Fibroblast of peridontal ligament (primary cell): ENCODE measurements at regions not wholly inside any gene's neighbourhood (a gene's known extent, or its start where the extent isn't known, plus 50 kb on each side); places are given as distances from the start of the nearest gene placed in this dataset.
"Not testable (repeated sequence)": the region's sequence is repeated elsewhere in the genome, so short reads cannot be mapped to it uniquely, and the experiment has no call there.

Experiments
- DNase-seq: peaks from one replicate; pipeline ENCODE4 v3.0.0-alpha.2; 2010; ENCODE audit errors: extremely low read depth

DNA sequence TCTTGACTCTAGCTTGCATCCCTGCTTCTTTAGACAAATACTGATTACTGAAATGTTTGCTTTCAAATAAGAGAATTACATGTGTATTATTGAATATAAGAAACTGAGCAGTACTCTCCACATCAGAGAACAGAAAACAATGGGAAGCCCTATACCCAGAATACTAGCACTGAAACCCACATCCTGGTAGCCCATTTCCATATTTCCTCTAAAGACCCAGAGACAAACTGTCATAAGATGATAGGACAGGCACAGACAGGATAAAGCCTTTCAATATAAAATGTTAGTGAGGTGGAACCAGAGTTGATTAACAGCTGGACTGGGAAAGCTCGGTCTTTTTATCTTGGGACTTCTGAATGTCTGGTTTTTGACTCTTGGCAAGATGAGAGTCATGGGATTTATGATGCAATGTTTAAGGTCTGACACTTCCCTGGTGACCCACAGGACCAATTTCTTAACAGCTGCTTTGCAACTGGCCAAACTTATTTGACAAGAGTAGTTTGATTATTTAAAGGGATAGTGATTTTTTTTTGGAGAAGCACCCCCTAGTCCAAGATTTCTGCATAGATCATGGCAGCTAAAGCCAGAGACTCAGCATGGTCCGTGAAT is 166.9 kb upstream of the ATXN7L3B start:
- DNase-seq: no peak

DNA sequence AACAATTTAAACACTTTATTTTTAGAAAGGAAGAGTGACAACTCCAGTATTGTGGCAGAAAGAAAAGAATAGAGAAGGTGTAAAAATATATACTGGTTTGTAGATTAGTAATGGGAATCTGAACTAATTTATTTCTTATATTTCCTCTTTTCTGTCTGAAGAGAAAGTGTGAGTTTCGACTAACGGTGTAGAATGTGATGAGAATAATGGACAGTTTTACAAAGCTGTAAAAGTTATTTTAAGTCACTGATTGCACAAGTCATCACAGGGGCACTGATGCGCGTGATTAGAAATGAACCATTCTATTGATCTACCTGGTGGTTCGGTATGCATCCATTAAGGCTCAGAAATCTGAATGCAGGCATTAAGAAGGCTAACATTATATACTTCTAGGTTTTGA is 158.5 kb upstream of the ATXN7L3B start:
- no peak for DNase-seq

DNA sequence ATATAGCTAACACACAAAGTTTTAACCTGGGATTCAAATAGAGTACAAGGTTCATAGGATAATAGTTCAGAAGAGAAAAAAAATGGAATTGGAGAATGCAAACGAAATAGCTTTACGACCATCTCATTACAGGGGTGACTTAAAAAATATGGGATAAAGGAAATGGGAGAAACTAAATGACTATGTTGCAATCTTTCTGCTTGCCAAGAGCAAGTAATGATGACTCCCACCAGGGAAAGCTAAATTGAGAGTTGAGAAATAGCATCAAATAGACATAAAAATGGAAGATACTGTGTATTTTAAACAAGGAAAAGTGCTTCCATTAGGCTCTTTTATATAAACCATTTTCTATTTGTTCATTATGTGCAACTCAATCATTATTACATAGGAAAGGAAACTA is 155.7 kb upstream of the ATXN7L3B start:
- no peak for DNase-seq

DNA sequence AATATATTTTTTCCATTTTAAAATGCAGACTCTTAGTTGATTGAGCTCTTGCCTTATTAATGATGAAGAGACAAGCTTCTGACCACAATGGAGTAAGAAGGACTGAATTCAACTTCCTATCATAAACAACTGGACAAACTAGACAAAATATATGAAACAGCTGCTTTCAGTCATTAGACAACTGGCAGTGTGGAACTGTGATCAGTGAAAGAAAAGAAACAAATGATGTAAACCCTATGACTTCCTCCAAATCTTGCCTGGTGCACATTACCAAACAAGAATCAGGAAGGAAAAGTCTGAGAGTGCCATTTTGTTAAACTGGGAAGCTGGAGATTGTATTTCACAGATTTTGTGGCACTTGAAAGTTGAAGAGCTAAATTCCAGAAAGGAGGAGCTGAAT is 154.7 kb upstream of the ATXN7L3B start:
- DNase-seq: no peak

DNA sequence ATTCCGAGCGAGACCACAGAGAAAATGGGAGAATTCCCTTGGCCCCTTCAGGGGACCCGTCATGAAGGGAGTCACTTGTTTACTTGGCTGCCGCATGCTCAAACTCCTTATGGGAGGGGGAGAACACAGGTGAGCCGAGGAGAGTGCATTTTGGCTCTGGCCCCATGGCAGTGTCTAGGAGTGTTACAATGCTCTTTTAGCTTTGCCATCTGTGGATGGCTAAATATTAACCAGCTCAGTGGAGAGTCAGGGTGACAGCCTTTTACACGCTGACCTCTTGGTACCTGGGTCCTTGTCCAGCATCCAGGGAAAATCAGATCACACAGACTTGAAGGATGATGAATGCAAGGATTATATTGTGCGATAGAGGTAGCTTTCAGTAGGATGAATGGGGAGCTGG is 146.4 kb upstream of the ATXN7L3B start:
- DNase-seq: no peak

DNA sequence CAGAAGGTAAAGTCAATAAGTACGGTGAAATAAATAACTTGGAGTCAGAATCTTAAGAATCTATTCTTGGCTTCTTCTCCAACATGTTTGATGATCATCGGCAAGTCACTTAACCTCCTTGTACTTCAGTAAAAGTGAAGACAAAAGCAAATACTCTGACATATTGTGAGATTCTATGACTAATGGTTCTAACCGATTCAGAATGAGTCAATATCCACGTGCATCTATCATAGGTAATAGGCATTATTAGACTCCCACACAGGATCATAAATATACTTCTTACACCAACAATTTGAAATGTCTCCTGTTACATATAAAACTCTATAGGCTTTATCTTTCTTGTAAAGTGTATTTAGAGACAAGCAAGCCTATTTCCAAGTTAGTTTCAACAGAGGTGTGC is 144.4 kb upstream of the ATXN7L3B start:
- no peak for DNase-seq

DNA sequence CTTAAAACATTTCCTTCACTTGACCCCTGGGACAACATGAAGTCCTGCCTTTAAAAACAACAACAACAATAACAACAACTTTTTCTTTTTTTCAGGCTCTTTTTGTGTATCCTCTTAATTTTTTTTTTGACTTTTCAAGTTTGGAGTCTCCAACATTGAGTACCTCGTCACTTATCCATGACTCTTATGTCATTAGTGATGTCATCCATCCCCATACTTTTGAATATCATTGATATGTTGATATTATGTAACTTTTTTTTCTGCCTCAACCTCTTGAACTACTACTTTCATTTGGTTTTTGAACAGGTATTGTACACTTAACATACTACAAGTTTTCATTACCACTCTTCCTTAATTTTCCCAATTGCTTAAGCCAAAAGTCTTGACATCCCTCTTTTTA is 143.0 kb upstream of the ATXN7L3B start:
- DNase-seq: no peak

DNA sequence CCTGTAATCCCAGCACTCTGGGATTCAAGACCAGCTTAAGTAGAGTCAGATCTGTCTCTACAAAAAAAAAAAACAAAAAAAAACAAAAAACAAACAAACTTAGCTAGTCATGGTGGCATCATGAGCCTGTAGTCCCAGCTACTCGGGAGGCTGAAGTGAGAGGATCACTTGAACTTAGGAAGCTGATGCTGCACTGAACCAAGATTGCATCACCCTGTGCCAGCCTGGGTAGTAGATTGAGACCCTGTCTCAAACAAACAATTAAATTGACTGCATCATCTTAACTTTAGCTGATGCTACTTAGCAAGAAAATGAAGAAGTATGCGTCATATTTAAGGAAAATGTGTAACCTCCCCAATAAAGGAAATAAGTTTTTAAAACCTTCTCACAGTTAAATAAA is 136.6 kb upstream of the ATXN7L3B start:
- no peak for DNase-seq

DNA sequence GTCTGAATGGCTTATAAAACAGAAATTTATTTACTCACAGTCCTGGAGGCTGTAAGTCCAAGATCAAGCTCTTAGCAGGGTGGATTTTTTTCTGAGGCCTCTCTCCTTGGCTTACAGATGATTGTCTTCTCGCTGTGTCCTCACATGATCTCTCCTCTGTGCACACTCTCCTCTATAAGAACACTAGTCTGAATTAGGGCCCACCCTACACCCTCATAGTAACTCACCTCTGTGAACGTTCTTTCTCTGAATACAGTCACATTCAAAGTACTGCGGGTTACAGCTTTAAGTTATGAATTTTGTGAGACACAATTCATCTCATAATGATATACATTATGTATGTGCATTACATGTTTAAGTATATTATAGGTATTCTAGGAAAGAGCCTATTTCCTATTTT is 135.7 kb upstream of the ATXN7L3B start:
- no peak for DNase-seq

DNA sequence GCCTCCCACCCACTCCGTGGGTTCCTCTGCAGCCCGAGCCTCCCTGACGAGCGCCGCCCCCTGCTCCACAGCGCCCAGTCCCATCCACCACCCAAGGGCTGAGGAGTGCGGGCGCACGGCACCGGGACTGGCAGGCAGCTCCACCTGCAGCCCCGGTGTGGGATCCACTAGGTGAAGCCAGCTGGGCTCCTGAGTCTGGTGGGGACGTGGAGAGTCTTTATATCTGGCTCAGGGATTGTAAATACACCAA is 134.5 kb upstream of the ATXN7L3B start:
- not testable (repeated sequence) for DNase-seq

DNA sequence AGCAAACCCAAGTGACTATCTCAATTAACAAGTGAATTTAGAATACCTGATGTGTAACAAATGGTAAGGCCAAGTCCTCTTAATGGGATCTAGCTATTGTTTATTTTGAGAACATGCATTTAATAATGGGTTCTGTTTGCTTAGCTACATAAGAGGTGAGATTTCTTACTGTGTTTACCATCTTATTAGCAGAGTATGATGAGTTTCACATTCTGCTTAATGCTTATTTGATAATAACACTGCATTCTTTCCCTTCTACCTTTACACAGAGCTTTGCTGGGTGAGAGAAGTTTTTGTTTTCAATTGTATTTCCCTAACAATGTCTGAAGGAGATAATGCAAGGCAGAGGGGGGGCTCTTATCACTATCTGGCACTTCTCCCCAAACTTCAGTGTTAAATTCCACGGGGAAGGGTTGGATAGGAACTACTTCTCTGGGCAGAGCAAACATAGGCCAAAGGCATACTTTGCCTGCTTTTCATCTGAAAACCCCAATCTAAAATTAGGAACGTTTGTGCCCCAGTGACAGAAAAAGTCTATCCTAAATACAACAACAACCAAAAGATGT is 129.0 kb upstream of the ATXN7L3B start:
- no peak for DNase-seq

DNA sequence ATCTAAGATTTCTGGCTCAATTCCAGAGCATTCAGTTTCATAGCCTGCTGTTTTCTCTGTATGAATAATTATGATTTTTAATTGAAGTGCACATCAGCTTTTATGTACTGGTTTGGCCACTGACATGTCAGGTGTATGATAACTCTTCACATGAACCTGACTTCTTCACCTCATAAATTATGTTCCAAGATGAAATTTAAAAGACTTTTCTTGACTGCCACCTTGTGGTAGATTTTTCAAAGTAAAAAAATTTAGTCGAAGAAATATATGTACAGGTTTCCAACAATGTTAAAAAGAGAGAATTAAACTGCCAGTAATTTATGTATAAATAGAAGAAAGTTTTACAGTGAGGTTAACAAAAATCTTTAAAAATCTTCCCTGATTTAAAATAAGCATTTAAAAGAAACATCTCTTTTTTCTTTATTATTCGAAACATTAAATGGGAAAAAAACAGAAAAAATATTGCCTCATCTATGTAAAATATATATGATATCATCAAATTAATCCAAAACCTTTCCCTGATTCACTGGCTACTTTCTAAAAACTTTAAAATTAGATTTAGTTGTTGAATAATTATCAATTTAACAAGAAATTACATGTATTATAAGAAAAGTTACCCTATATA is 124.9 kb upstream of the ATXN7L3B start:
- DNase-seq: peak; percentile 38

DNA sequence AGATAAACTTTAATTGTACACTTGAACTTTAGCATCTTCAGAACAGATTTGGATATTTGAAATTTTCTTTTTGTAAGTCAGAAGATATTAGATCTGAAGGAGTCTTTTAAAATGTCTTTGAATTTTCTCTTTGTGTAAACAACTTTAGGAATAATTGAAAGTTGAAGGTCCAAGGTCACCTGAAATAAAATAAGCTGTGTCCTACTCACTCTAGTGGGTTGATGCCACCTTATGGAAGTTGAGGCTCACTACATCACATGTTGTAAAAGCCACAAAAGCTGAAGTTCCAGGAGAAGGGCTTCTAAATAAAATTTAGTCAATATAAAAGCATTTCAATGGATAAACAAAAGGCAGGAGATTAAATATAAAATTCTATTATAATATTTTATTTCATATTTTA is 122.0 kb upstream of the ATXN7L3B start:
- peak; percentile 24 for DNase-seq

DNA sequence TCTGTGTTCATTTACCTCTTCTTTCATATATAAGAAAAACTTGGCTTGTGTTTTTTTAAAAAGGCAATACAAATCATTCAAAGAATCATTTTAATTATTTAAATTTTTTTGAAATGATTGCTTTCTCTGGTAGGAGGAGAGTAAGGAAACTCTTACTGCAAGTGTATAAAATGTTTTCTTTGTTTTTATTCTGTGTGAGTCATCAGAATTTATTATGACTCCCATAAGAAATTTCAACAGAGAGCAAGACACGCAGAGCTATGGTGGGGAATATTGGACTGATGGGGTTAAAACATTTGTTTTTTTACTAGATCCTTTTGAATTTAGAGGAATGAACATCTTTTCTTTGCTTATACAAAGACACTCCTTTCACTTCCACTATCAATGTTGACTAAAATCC is 119.1 kb upstream of the ATXN7L3B start:
- DNase-seq: no peak

DNA sequence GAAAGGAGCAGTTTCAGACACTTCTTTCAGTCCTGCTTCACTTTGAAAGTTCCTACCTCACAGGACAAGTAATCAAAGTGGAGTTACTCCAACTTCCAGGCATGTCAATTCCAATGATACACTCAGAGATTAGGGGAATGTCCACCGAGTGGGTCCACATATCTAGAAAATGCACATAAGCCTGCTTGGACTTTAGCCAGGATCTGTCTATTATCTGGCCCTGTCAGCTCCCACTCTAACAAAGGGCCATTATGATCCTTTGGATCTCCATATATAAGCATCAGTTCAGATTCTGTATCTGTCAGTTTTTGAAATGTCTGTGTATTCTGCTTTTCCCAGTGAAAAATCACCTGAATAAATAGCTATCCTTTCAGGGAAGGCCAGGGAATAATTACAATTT is 112.9 kb upstream of the ATXN7L3B start:
- DNase-seq: no peak

DNA sequence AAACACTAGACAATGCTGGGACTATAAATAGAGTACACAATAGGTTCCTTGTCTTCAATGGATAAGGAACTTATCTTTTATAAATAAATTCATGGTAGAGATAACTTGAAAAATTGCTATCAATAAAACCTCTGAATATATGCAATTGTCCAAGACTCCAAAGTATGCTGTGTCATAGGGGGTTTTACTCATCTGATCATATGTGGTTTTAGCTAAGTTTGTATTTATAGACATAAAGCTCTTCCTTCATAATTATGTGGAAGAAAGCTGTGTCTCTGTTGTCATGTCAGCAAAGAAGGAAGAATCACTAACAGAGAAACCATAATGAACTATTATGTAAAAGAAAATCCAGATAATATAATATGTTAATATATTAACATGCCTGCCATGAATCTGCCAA is 111.5 kb upstream of the ATXN7L3B start:
- no peak for DNase-seq

DNA sequence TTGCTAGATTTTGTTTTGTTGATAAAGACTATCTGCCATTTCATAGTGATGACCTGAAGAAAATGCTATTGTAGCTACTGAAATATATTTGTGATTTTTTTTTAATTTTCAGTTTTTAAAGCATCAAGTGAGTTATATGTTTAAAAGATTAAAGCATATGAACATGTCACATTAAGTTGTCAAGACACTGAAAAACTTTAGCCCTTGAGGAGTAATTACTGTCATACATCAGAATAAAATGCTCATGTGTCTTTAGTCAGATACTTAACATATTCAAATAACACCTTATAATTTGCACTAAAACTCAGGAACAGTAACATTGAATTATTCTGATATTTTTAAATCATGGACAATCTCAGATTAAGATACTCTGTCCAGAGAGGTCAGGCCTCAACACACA is 108.1 kb upstream of the ATXN7L3B start:
- DNase-seq: no peak

DNA sequence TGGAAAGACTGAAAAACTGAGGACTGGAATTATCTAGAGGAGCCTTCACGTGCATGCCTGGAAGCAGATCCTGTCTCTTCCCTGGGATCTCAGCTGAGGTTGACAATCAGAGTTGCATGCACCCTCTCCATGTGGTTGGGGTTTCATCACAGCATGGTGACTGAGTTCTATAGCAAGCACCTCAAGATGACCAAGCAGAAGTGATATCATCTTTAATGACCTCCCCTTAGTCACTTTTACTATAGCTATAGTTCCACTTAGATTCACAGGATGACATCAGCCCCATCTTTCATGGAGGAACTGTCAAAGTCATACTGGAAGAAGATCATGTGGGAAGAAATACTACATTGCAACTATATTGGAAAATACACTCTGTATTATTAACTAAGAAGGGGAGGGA is 105.8 kb upstream of the ATXN7L3B start:
- DNase-seq: no peak

DNA sequence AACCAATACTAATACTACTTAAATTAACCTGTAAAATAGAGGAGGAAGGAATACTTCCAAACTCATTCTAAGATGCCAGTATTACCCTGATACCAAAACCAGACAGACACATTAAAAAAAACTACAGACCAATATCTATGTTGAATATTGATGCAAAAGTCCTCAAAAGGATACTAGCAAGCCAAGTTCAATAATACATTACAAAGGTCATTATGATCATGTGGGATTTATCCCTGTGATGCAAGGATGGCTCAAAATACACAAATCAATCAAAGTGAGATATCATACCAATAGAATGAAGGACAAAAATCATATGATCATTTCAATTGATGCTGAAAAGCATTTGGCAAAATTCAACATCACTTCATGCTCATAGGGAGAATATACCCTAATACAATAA is 97.2 kb upstream of the ATXN7L3B start:
- no peak for DNase-seq

DNA sequence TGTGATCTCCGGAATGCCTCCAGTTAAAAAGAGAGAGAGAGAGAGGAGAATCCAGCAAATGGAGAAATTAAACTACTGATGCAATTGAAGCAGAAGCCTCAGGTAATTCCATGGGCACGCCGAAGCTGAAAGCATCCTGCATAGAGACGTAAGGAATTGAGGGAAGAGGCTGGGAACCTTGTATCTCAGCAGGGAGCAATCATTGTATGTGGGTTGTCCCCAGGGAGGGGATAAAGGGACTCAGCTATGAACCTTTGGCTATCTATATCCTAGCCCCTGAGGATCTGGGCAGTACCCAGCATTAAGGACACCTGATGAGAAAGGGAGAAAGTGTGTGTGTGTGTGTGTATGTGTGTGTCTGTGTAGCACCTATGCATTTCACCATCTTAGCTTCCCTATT is 95.8 kb upstream of the ATXN7L3B start:
- no peak for DNase-seq

DNA sequence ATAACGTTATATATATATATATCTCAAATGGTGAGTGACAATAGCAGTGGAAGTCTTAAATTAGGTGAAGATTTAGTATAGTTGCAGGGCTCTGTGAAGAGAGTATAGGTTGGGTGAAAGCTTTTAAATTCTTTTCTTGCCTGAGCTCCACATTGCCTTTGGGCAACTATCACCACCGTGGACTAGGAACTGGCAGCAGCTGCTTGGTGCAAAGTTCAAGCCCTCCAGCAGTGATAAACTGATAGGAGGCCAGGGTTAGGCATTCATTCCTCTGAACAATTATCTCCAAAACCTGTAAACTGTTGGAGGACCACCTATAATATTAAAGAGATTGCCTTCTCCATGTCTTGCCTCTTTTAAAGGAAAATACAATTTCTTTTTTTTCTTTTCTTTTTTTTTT is 91.2 kb upstream of the ATXN7L3B start:
- no peak for DNase-seq

DNA sequence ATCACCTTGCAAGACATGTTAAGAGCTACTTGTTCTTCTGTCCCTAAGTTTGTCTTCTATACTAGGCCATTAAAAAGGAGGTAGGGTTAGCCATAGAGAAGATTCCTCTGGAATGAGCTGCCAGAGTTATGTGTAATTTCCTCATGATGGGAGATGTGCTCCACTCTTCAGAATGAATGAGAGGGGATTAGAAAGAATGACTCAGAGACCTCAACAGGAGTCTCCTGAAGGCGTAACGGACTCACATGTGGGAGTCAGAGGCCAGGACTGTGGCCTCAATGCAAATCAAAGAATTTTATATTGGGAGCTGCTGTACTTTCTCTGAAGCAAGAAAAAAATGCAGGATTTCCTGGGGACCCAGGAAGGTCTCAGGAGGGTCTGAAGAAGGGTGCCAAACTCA is 87.8 kb upstream of the ATXN7L3B start:
- no peak for DNase-seq

DNA sequence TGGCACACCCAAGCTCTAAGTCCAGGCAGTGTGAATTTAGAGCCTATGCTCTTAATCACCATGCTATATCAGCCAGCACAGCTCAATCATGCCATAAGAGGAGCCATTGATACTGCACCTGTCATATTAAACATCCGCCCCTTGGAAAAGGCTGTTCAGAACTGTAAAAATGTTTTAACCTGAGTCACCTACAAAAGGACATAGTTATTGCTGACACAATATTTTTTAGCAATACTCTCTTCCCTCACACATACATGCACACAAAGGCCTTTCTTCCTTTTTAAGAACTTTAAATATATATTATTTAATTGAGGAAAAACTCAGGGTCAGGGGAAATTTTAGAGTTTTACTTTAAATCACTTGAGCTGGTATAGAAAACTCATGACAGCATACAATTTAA is 83.5 kb upstream of the ATXN7L3B start:
- DNase-seq: no peak

DNA sequence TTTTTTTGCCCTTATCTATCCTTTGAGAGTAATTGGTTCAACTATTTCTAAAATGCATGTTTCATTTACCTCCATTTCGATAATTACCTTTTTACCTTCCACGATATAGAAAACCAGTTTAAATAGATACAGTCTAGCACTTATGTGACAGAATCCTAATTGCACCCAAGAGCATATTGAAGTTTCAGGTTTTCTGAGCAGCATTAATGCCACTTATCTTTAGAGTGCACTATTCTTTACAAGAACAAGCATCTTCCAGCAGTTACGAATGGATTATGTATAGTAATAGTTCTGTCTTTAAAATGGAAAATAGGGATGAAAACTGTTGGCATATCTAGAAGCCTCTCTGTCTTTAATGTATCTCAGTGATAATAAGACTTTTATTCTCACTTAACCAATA is 82.2 kb upstream of the ATXN7L3B start:
- DNase-seq: no peak
